ENCODE measurements at regions not wholly inside any gene's neighbourhood (a gene's known extent, or its start where the extent isn't known, plus 50 kb on each side); places are given as distances from the start of the nearest gene placed in this dataset.

DNA sequence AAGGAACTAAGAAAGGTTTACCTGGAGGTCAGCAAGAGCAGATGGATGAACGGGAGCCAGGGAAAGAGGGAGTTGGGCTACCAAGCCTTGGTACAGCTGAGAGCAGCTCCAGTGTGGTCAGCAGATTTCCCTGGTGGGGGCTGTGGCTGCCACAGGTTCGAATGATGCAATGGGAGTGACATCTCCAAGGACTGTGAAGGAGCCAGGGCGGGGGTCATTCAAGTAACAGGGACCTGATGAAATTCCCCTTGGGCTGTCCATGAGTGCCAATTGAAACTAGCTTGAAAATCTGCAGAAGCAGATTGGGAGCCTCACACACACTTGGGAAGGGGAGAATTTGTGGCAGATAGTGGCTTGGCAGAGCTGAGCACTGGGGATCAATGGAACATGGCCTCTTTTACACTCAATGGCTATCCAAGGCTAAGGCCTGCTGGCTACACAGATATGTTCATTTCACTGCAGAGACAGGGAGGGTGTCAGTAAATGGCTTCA lies 247.0 kb upstream of the ECI2 start:
- DNase-seq (no peak), ATAC-seq (no peak)
- intact Hi-C loops (cut with DNase I): no loop called here
- Histone ChIP-seq H3K4me3 (no peak overlapping the region), H3K9me3 (peaks cover 0 to 30% (median 11%) of the 10 kb centered on the region in 11 donors), H3K4me1 (peaks cover 10 to 27% (median 15%) of the 10 kb centered on the region in 9 donors), H3K27ac (peak overlapping the region in 1 of 10 donors; percentile 85), H3K27me3 (no peaks in the 10 kb centered on the region), H3K36me3 (no peaks in the 10 kb centered on the region)
- TF ChIP-seq, protein P1, sequence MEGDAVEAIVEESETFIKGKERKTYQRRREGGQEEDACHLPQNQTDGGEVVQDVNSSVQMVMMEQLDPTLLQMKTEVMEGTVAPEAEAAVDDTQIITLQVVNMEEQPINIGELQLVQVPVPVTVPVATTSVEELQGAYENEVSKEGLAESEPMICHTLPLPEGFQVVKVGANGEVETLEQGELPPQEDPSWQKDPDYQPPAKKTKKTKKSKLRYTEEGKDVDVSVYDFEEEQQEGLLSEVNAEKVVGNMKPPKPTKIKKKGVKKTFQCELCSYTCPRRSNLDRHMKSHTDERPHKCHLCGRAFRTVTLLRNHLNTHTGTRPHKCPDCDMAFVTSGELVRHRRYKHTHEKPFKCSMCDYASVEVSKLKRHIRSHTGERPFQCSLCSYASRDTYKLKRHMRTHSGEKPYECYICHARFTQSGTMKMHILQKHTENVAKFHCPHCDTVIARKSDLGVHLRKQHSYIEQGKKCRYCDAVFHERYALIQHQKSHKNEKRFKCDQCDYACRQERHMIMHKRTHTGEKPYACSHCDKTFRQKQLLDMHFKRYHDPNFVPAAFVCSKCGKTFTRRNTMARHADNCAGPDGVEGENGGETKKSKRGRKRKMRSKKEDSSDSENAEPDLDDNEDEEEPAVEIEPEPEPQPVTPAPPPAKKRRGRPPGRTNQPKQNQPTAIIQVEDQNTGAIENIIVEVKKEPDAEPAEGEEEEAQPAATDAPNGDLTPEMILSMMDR (IDR thresholded peaks at IDR 0.05): no peak
- WGBS, 2 donors: 96% methylated on average over 3 of the region's 3 CpGs

DNA sequence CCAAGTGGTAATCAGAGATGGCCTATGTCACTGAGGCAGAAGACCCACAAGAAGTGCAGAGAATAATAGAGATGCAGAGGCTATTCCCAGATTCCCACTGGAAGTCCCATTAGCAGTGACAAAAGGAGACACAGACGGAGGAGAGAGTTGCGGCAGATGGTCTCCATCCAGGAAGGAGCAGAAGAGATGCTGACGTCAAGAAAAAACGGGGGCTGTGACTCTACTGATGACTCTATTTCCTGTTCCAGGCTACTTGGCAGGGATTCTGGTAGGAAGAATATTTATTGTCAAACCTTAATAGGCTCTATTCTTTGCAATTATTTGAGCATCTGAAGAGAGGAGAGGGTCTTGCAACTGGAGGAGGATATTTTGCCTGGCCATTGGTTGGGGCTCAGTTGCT lies 246.0 kb upstream of the ECI2 start:
- H3K36me3 ChIP-seq: no peaks in the 10 kb centered on the region
- H3K4me3 ChIP-seq: no peak overlapping the region
- peaks cover 0 to 30% (median 11%) of the 10 kb centered on the region in 11 donors for H3K9me3 ChIP-seq
- ATAC-seq (peak; percentile 27 to 91 (median 76)), DNase-seq (peak in 1 of 2 donors; percentile 81)
- no peaks in the 10 kb centered on the region for H3K27me3 ChIP-seq
- 37 to 49% methylated on average over 4 of the region's 4 CpGs for WGBS, 2 donors
- TF ChIP-seq, protein P1 (IDR thresholded peaks at IDR 0.05): no peak
- intact Hi-C loops (cut with DNase I): no loop called here
- peak overlapping the region; percentile 37 to 85 (median 74) for H3K27ac ChIP-seq
- peaks cover 10 to 32% (median 15%) of the 10 kb centered on the region in 9 donors for H3K4me1 ChIP-seq

DNA sequence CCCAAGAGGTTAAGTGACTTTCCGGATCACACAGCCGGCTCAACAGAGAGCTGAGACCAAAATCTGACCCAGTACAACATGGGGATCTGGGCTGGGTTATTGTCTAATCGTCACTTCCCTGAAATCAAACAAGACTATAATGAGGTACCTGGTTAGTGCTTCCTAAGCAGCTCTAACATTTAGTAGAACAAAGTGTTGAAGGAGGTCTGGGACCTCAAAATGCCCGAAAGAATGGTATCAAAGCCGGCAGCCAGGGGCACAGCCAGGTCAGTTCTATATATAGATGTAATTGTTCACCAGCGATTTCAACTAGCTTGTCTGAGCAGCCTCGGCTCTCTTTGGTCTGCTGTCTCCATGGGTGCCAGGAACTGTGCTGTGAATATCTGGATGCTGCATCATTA lies 245.5 kb upstream of the ECI2 start:
- Histone ChIP-seq H3K9me3 (peaks cover 0 to 29% (median 11%) of the 10 kb centered on the region in 11 donors), H3K27ac (peak overlapping the region; percentile 37 to 85 (median 74)), H3K4me1 (peaks cover 10 to 32% (median 15%) of the 10 kb centered on the region in 9 donors), H3K4me3 (peak overlapping the region in 1 of 10 donors; percentile 6), H3K36me3 (no peaks in the 10 kb centered on the region), H3K27me3 (no peaks in the 10 kb centered on the region)
- ATAC-seq (peak in 7 of 8 donors; percentile 47 to 82 (median 76)), DNase-seq (no peak)
- WGBS, 2 donors: 11 to 14% methylated on average over 7 of the region's 7 CpGs
- intact Hi-C loops (cut with DNase I): no loop called here
- TF ChIP-seq, protein P1 (IDR thresholded peaks at IDR 0.05): no peak

DNA sequence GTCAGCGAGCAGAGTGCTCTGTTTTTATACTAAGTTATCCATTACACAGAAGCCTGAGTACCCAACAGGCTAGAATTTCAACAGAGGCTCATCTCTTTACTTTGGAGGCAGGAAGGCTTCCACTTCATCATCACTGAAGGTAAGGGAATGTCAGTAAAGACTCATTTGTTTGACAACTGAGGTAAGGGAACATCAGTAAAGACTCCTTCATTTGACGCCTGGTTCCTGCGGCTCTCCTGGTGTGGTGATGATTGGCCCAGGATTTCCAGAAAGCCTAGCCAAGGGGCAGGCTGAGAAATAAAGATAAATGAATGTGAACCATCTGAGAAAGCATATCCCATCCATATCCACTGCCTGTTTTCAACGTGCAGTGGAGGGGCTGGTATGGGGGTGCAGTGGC lies 244.6 kb upstream of the ECI2 start:
- ATAC-seq (no peak), DNase-seq (no peak)
- TF ChIP-seq, protein P1 (IDR thresholded peaks at IDR 0.05): no peak
- intact Hi-C loops (cut with DNase I): no loop called here
- H3K9me3 ChIP-seq: peaks cover 0 to 21% (median 11%) of the 10 kb centered on the region in 11 donors
- no peak overlapping the region for H3K4me3 ChIP-seq
- no peaks in the 10 kb centered on the region for H3K27me3 ChIP-seq
- no peaks in the 10 kb centered on the region for H3K36me3 ChIP-seq
- H3K27ac ChIP-seq: peak overlapping the region in 5 of 10 donors; percentile 73 to 85 (median 81)
- WGBS, 2 donors: 83 to 89% methylated on average over 4 of the region's 4 CpGs
- peaks cover 10 to 32% (median 15%) of the 10 kb centered on the region in 9 donors for H3K4me1 ChIP-seq

All from heart right ventricle (tissue), 16 donors.